ENCODE measurements at regions not wholly inside any gene's neighbourhood (a gene's known extent, or its start where the extent isn't known, plus 50 kb on each side); places are given as distances from the start of the nearest gene placed in this dataset.

- DNase-seq (ENCODE audit: low read depth): no peak
- no peak overlapping the region for H3K4me3 ChIP-seq (ENCODE audit: low read length)
Observed at GRCh38 chr14:27205036-27205435, 607.2 kb upstream of the NOVA1 start.

GRCh38 chr14:27211741-27212140 is 613.9 kb upstream of the NOVA1 start:
- TF ChIP-seq CTCF (conservative IDR thresholded peaks at IDR 0.05; ENCODE audit: low read depth, low read length): no peak
- no peak overlapping the region for H3K4me3 ChIP-seq (ENCODE audit: low read length)
- no peak for DNase-seq (ENCODE audit: low read depth)

More at GRCh38 chr14:27205036-27205435, 607.2 kb upstream of the NOVA1 start:
- TF ChIP-seq CTCF (conservative IDR thresholded peaks at IDR 0.05; ENCODE audit: low read depth, low read length): no peak

- no peak overlapping the region for H3K4me3 ChIP-seq (ENCODE audit: low read length)
- no peak for TF ChIP-seq CTCF (conservative IDR thresholded peaks at IDR 0.05; ENCODE audit: low read depth, low read length)
- no peak for DNase-seq (ENCODE audit: low read depth)
Observed at GRCh38 chr14:27222671-27223070, 624.8 kb upstream of the NOVA1 start.

- no peak overlapping the region for H3K4me3 ChIP-seq (ENCODE audit: low read length)
- TF ChIP-seq CTCF (conservative IDR thresholded peaks at IDR 0.05; ENCODE audit: low read depth, low read length): no peak
- no peak for DNase-seq (ENCODE audit: low read depth)
Observed at GRCh38 chr14:27223906-27224305, 626.1 kb upstream of the NOVA1 start.

- no peak for DNase-seq (ENCODE audit: low read depth)
- TF ChIP-seq CTCF (conservative IDR thresholded peaks at IDR 0.05; ENCODE audit: low read depth, low read length): no peak
- no peak overlapping the region for H3K4me3 ChIP-seq (ENCODE audit: low read length)
Observed at GRCh38 chr14:27228053-27228452, 630.2 kb upstream of the NOVA1 start.

GRCh38 chr14:27234331-27234730 is 636.5 kb upstream of the NOVA1 start:
- H3K4me3 ChIP-seq (ENCODE audit: low read length): no peak overlapping the region
- TF ChIP-seq CTCF (conservative IDR thresholded peaks at IDR 0.05; ENCODE audit: low read depth, low read length): no peak
- DNase-seq (ENCODE audit: low read depth): no peak

- no peak for DNase-seq (ENCODE audit: low read depth)
- no peak overlapping the region for H3K4me3 ChIP-seq (ENCODE audit: low read length)
- no peak for TF ChIP-seq CTCF (conservative IDR thresholded peaks at IDR 0.05; ENCODE audit: low read depth, low read length)
Observed at GRCh38 chr14:27236601-27237000, 638.8 kb upstream of the NOVA1 start.
